Naive thymus-derived CD4-positive, alpha-beta T cell (primary cell): ENCODE measurements at regions not wholly inside any gene's neighbourhood (a gene's known extent, or its start where the extent isn't known, plus 50 kb on each side); places are given as distances from the start of the nearest gene placed in this dataset.
"Not testable (repeated sequence)": the region's sequence is repeated elsewhere in the genome, so short reads cannot be mapped to it uniquely, and the experiment has no call there.

ENCODE experiments used
- ATAC-seq: fragments of 150-1000 bp; cut with Tn5 transposase; 2 replicates; pipeline ENCODE4 v1.10.0; 2021; ENCODE audit warnings: mild to moderate bottlenecking, moderate library complexity
- CTCF ChIA-PET: fragments of 350-600 bp; sonication (Branson Sonifier 250); formaldehyde crosslinking; loops from one replicate; lab custom pipeline; 2021; ENCODE audit warnings: antibody characterized with exemption; lab: Charles Lee
- POLR2A ChIA-PET: fragments of 350-600 bp; sonication (Branson Sonifier 250); formaldehyde crosslinking; loops from one replicate; lab custom pipeline; 2021; ENCODE audit warnings: antibody characterized with exemption, inconsistent platforms; lab: Charles Lee
- DNase-seq, 9 donors: peaks; one replicate each; pipeline versions ENCODE4 v3.0.0 to v3.0.0-alpha.2; 2020 to 2022; ENCODE audit warnings: mixed read lengths in 1 of 9
- H3K27ac ChIP-seq: one replicate; pipeline ENCODE4 v1.7.0; 2013; ENCODE audit warnings: mild to moderate bottlenecking, low read depth, low read length, moderate library complexity
- H3K27me3 ChIP-seq, 2 donors: one replicate each; pipeline ENCODE4 v1.7.0; 2013; ENCODE audit warnings: low read length in 2 of 2, mild to moderate bottlenecking in 2 of 2, moderate library complexity in 2 of 2; ENCODE audit not compliant: control insufficient read depth in 2 of 2, insufficient read depth in 2 of 2
- H3K36me3 ChIP-seq, 3 experiments: 1 replicate in 2 of 3; 2 replicates in 1 of 3; pipeline ENCODE4 v1.7.0; 2013; ENCODE audit warnings: low read length in 3 of 3, mild to moderate bottlenecking in 3 of 3, moderate library complexity in 1 of 3; ENCODE audit not compliant: insufficient read depth in 3 of 3, control insufficient read depth in 2 of 3
- H3K4me1 ChIP-seq, 2 donors: one replicate each; pipeline ENCODE4 v1.7.0; 2013; ENCODE audit warnings: low read length in 2 of 2, mild to moderate bottlenecking in 2 of 2, moderate library complexity in 1 of 2; ENCODE audit not compliant: control insufficient read depth in 2 of 2, insufficient read depth in 2 of 2
- H3K4me3 ChIP-seq: 2 replicates; pipeline ENCODE4 v1.7.0; 2013; ENCODE audit warnings: mild to moderate bottlenecking, low read length
- H3K9me3 ChIP-seq, 3 experiments: 1 replicate in 2 of 3; 2 replicates in 1 of 3; pipeline ENCODE4 v1.7.0; 2013; ENCODE audit warnings: low read length in 3 of 3; ENCODE audit not compliant: control insufficient read depth in 2 of 3
- H3K27ac Mint-ChIP-seq, 9 donors: one replicate each; pipeline ENCODE4 v1.8.0; 2020 to 2022; ENCODE audit warnings: mixed read lengths in 9 of 9, mild to moderate bottlenecking in 8 of 9, moderate library complexity in 5 of 9, inconsistent platforms in 2 of 9
- H3K27me3 Mint-ChIP-seq, 5 donors: one replicate each; pipeline ENCODE4 v1.8.0; 2021 to 2022; ENCODE audit warnings: mixed read lengths in 5 of 5, mild to moderate bottlenecking in 1 of 5
- H3K36me3 Mint-ChIP-seq, 5 donors: one replicate each; pipeline ENCODE4 v1.8.0; 2020 to 2022; ENCODE audit warnings: mixed read lengths in 5 of 5, mild to moderate bottlenecking in 3 of 5, inconsistent platforms in 1 of 5
- H3K4me1 Mint-ChIP-seq, 7 donors: one replicate each; pipeline ENCODE4 v1.8.0; 2020 to 2022; ENCODE audit warnings: mixed read lengths in 7 of 7, mild to moderate bottlenecking in 3 of 7, inconsistent platforms in 1 of 7
- H3K4me3 Mint-ChIP-seq, 10 donors: one replicate each; pipeline ENCODE4 v1.8.0; 2020 to 2022; ENCODE audit warnings: mild to moderate bottlenecking in 10 of 10, mixed read lengths in 10 of 10, moderate library complexity in 6 of 10, inconsistent platforms in 2 of 10
- H3K9me3 Mint-ChIP-seq, 11 donors: one replicate each; pipeline ENCODE4 v1.8.0; 2020 to 2022; ENCODE audit warnings: mixed read lengths in 11 of 11, mild to moderate bottlenecking in 4 of 11, inconsistent platforms in 1 of 11, moderate library complexity in 1 of 11
- intact Hi-C, 2 donors: fragments of 100-400 bp; cut with micrococcal nuclease; formaldehyde crosslinking; loops; one replicate each; pipeline ENCODE4 v1.15.1; 2023

DNA sequence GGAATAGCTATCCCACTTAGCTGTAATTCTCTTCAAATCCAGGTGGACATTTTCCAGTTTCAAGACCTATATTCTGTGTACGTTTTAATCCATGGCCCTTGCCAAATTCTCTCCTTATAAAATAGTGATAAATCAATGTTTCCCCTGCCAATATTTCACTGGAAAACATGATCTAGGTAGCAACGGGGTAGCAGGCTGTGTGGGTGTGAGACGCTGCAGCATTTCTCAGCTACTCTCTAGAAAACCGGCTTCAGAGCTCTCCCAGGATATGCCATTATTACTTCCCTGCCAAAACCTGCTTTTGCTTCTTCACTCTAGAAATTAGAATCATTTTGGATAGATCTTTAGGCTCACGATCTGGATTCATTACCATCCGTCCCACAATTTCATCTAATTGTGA is 82.1 kb upstream of the SIPA1L2 start:
- ATAC-seq, result no peak
- no peaks in the 10 kb centered on the region for H3K27me3 ChIP-seq
- no peaks in the 10 kb centered on the region for H3K36me3 ChIP-seq
- intact Hi-C loops, result no loop called here
- CTCF ChIA-PET, result no interaction called here
- POLR2A ChIA-PET, result no interaction called here
- no peaks in the 10 kb centered on the region for H3K4me1 ChIP-seq
- Mint-ChIP-seq H3K4me3 (no peak overlapping the region), H3K36me3 (no peaks in the 10 kb centered on the region), H3K9me3 (peaks cover 0 to 14% (median 0%) of the 10 kb centered on the region in 11 donors), H3K27ac (no peak overlapping the region), H3K4me1 (no peaks in the 10 kb centered on the region), H3K27me3 (peaks cover 0 to 14% (median 2%) of the 10 kb centered on the region in 5 donors)
- H3K27ac ChIP-seq, result no peak overlapping the region
- H3K9me3 ChIP-seq, result no peaks in the 10 kb centered on the region
- DNase-seq, result no peak
- H3K4me3 ChIP-seq, result no peak overlapping the region

DNA sequence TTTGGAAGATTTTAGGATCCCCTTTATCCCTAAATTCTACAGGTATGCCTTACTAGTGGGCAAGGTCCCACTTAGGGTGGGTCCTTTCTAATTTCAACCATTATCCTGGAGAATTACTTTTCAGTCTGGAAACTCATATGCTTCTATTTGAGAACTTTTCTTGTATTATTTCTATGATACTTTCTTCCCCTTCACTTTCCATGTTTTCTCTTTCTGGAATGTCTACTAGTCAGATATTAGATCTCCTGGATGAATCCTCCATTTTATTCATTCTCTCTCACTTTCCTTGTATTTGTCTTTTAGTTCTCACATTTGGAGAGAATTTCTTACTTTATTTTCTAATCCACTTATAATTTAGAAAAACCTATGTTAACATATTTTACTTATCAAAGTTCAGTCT is 83.9 kb upstream of the SIPA1L2 start:
- H3K27ac ChIP-seq, result no peak overlapping the region

DNA sequence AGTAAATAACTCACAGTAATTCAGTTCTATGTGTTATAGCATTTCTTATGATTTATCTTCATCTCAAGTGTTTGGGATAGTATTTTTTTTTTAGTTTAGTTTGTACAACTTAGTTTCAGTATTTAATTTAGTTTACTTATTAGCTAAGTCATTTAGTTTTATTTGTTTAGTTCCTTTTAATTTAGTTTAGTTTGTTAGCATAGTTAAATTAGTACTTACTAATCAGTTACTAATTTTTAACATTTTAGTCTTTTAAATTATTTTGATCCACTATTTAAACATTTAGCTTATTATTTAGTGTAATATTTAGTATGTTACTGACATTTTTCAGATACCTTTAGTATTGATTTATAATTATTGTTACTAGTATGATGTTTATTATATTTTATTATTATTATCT is 85.2 kb upstream of the SIPA1L2 start:
- ChIA-PET POLR2A (no interaction called here), CTCF (no interaction called here)
- no peaks in the 10 kb centered on the region for H3K9me3 ChIP-seq
- DNase-seq (no peak), ATAC-seq (no peak)
- H3K27me3 ChIP-seq, result no peaks in the 10 kb centered on the region
- H3K27ac Mint-ChIP-seq, result no peak overlapping the region
- H3K36me3 Mint-ChIP-seq, result peaks cover 0 to 2% (median 0%) of the 10 kb centered on the region in 5 donors
- H3K4me3 ChIP-seq, result no peak overlapping the region
- no peak overlapping the region for H3K27ac ChIP-seq
- intact Hi-C loops, result no loop called here
- no peaks in the 10 kb centered on the region for H3K36me3 ChIP-seq
- H3K4me1 ChIP-seq, result no peaks in the 10 kb centered on the region
- no peak overlapping the region for H3K4me3 Mint-ChIP-seq
- H3K27me3 Mint-ChIP-seq, result peaks cover 0 to 17% (median 9%) of the 10 kb centered on the region in 5 donors
- peaks cover 0 to 20% (median 6%) of the 10 kb centered on the region in 11 donors for H3K9me3 Mint-ChIP-seq
- H3K4me1 Mint-ChIP-seq, result no peaks in the 10 kb centered on the region

More for the DNA sequence above, 83.9 kb upstream of the SIPA1L2 start:
- CTCF ChIA-PET, result no interaction called here
- H3K27ac Mint-ChIP-seq, result no peak overlapping the region
- Histone ChIP-seq H3K36me3 (no peaks in the 10 kb centered on the region), H3K27me3 (no peaks in the 10 kb centered on the region), H3K9me3 (no peaks in the 10 kb centered on the region), H3K4me1 (no peaks in the 10 kb centered on the region), H3K4me3 (no peak overlapping the region)
- no peak overlapping the region for H3K4me3 Mint-ChIP-seq
- peaks cover 0 to 15% (median 7%) of the 10 kb centered on the region in 5 donors for H3K27me3 Mint-ChIP-seq
- H3K9me3 Mint-ChIP-seq, result peaks cover 0 to 18% (median 0%) of the 10 kb centered on the region in 11 donors
- H3K36me3 Mint-ChIP-seq, result no peaks in the 10 kb centered on the region
- no peaks in the 10 kb centered on the region for H3K4me1 Mint-ChIP-seq
- POLR2A ChIA-PET, result no interaction called here
- intact Hi-C loops, result no loop called here
- ATAC-seq (no peak), DNase-seq (no peak)

DNA sequence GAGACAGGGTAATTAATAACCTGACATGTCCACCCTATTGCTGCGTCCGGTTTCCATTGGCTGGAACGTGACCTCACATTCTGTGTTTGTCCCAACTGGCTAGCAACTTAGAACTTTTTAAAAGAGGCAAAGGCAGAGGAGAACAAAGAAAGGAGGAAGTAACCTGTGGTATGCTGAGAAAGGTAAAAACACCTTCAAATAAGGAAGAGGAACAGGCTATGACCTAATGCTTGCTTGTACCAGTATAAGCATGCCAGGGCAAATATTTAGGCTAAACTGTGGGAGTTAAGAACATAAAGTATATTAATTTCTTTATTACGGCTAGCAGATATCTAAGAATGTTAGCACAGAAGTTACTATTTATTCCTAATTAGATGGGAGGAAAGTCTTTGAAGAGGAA is 87.3 kb upstream of the MAP10 start:
- H3K36me3 ChIP-seq, DNase-seq, H3K4me3 Mint-ChIP-seq, H3K4me1 ChIP-seq, H3K27ac Mint-ChIP-seq, H3K27me3 ChIP-seq, H3K4me3 ChIP-seq, intact Hi-C loops, ATAC-seq, H3K27ac ChIP-seq, H3K4me1 Mint-ChIP-seq, POLR2A ChIA-PET, H3K36me3 Mint-ChIP-seq, H3K9me3 ChIP-seq, CTCF ChIA-PET: not testable (repeated sequence)
- peaks cover 5 to 20% (median 15%) of the 10 kb centered on the region in 5 donors for H3K27me3 Mint-ChIP-seq
- H3K9me3 Mint-ChIP-seq, result peaks cover 0 to 23% (median 7%) of the 10 kb centered on the region in 11 donors

DNA sequence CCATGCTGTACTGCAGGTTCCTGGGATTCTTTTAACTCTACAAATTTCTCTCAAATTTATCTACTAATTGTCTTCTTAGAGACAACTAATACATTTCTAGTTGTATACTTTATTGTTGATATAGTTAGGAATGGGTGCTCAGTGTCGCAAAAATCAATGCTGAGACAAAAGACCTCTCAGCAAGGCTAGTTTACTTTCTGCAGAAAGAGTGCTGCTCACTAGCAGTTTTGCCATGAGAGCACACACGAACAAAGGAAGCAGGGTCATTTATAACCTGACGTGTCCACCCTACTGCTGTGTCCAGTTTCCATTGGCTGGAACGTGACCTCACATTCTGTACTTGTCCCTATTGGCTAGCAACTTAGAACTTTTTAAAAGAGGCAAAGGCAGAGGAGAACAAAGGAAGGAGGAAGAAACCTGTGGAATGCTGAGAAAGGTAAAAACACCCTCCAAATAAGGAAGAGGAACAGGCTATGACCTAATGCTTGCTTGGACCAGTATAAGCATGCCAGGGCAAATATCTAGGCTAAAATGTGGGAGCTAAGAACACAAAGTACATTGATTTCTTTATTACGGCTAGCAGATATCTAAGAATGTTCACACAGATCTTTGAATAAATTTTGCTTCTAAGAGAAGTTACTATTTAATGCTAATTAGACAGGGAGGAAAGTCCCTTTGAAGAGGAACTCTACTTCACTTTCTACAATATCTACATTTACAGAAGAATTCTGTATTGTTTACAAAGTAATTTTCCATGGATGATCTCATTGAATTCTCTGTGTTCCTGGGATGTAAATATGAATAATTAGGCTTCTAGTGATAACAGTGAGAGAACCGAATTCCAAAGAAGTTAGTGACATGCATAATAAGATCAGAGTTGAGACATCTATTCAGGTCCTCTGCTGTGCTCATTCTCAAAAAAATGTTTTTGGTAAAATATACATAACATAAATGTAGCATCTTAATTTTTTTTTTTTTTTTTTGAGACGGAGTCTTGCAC is 86.0 kb upstream of the MAP10 start:
- intact Hi-C loops, result no loop called here
- Mint-ChIP-seq H3K36me3 (peaks cover 0 to 4% (median 0%) of the 10 kb centered on the region in 5 donors), H3K27me3 (peaks cover 5 to 21% (median 11%) of the 10 kb centered on the region in 5 donors), H3K9me3 (peaks cover 0 to 16% (median 5%) of the 10 kb centered on the region in 11 donors), H3K4me1 (no peaks in the 10 kb centered on the region), H3K4me3 (no peak overlapping the region), H3K27ac (no peak overlapping the region)
- Histone ChIP-seq H3K9me3 (no peaks in the 10 kb centered on the region), H3K36me3 (no peaks in the 10 kb centered on the region), H3K4me1 (no peaks in the 10 kb centered on the region), H3K27ac (no peak overlapping the region), H3K4me3 (no peak overlapping the region), H3K27me3 (no peaks in the 10 kb centered on the region)
- ChIA-PET POLR2A (no interaction called here), CTCF (no interaction called here)
- DNase-seq (no peak), ATAC-seq (no peak)

DNA sequence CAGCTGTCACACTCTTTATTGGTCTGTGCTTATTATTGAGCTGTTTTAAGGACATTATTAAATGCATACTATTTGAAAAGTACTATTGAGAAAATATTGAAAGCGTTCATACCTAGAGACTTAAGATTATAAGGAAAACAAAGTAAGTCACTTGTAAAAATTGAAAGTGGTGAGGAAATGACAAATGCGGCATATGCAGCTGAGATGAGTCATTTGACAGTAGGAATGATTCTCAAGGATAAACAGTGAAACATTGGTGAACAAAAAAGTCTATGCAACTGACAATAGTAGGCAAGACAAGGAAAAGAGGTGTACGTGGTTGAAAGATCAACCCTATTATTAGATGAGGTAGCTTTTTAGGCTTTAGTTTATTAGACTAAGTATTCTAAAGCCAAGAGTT is 82.6 kb upstream of the MAP10 start:
- POLR2A ChIA-PET, result no interaction called here
- DNase-seq, result no peak
- Histone ChIP-seq H3K4me1 (no peaks in the 10 kb centered on the region), H3K27me3 (no peaks in the 10 kb centered on the region), H3K9me3 (no peaks in the 10 kb centered on the region), H3K36me3 (no peaks in the 10 kb centered on the region), H3K27ac (no peak overlapping the region), H3K4me3 (no peak overlapping the region)
- no peak for ATAC-seq
- intact Hi-C loops, result loop anchor here in 1 of 2 donors (5.0 kb wide), 1 partner anchor 230 kb away; the partner anchor contains the start of gene NTPCR
- Mint-ChIP-seq H3K36me3 (peaks cover 0 to 4% (median 0%) of the 10 kb centered on the region in 5 donors), H3K4me3 (no peak overlapping the region), H3K4me1 (peaks cover 5 to 12% (median 10%) of the 10 kb centered on the region in 7 donors), H3K9me3 (peaks cover 0 to 13% (median 4%) of the 10 kb centered on the region in 11 donors), H3K27ac (no peak overlapping the region), H3K27me3 (peaks cover 5 to 12% (median 10%) of the 10 kb centered on the region in 5 donors)
- CTCF ChIA-PET, result no interaction called here
